ENCODE measurements at regions not wholly inside any gene's neighbourhood (a gene's known extent, or its start where the extent isn't known, plus 50 kb on each side); places are given as distances from the start of the nearest gene placed in this dataset.

GRCh38 chr17:34711646-34712045, 132.3 kb downstream of the TMEM132E start:
- no peak for DNase-seq (ENCODE audit: low spot score)

- DNase-seq (ENCODE audit: low spot score) = no peak
Observed at GRCh38 chr17:34710226-34710625, 130.8 kb downstream of the TMEM132E start.

- no peak for DNase-seq (ENCODE audit: low spot score)
Observed at GRCh38 chr17:34709158-34709754, 129.9 kb downstream of the TMEM132E start.

GRCh38 chr17:34706029-34706428, 126.6 kb downstream of the TMEM132E start:
- DNase-seq (ENCODE audit: low spot score) = peak; percentile 13

- peak; percentile 20 for DNase-seq (ENCODE audit: low spot score)
Observed at GRCh38 chr17:34703533-34703932, 124.2 kb downstream of the TMEM132E start.

GRCh38 chr17:34699181-34699580, 119.8 kb downstream of the TMEM132E start:
- no peak for DNase-seq (ENCODE audit: low spot score)

GRCh38 chr17:34692920-34693319, 113.5 kb downstream of the TMEM132E start:
- DNase-seq (ENCODE audit: low spot score) = no peak

Data from AG08395 (cell line).